ENCODE measurements at regions not wholly inside any gene's neighbourhood (a gene's known extent, or its start where the extent isn't known, plus 50 kb on each side); places are given as distances from the start of the nearest gene placed in this dataset.
"Not testable (repeated sequence)": the region's sequence is repeated elsewhere in the genome, so short reads cannot be mapped to it uniquely, and the experiment has no call there.

DNA sequence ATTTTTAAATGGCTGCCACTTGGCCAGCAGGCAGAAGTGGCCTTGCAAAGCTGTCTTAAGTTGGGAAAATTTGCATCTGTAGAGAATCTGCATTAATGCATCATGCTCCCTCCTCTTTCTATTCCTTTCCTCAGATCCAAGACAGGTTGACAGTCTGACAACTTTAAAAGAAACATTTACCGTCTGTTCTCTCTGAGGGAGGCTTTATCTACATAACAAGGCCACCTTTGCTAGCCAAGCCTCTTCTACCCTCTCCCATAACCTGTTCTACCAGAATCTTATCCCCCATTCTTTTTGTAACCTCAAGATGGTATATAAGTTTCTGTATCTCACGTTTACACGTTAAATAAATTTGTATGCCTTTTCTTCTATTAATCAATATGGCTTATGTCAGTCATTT is 271.9 kb downstream of the OSTF1 start:
- peak overlapping the region in 1 of 2 experiments; percentile 7; a peak in 1 of 5 replicates for H3K4me3 Mint-ChIP-seq
- Histone ChIP-seq H2BK15ac (ENCODE audit: low read depth, low read length) (no peak overlapping the region), H4K91ac (ENCODE audit: insufficient read length, low read depth, low read length) (no peak overlapping the region), H2BK20ac (ENCODE audit: low read depth, low read length, poor library complexity, severe bottlenecking) (no peak overlapping the region), H3K23ac (ENCODE audit: insufficient read length, low read depth, low read length) (no peak overlapping the region), H3K27ac (ENCODE audit: insufficient read length, low read depth, low read length) (no peak overlapping the region), H3K9me3 (ENCODE audit: control insufficient read depth, low read depth, low read length) (peaks cover 13% of the 10 kb centered on the region), H3K27me3 (ENCODE audit: insufficient read depth, low read length) (no peaks in the 10 kb centered on the region), H3K23me2 (ENCODE audit: insufficient read length, low read depth, low read length, poor library complexity, severe bottlenecking) (no peaks in the 10 kb centered on the region), H2BK12ac (ENCODE audit: insufficient read length, low read depth, low read length) (no peak overlapping the region), H2BK120ac (ENCODE audit: low read depth, low read length, poor library complexity, severe bottlenecking) (no peak overlapping the region), H3K79me2 (ENCODE audit: insufficient read depth, low read length) (no peaks in the 10 kb centered on the region), H3K4me1 (ENCODE audit: insufficient read depth, low read length) (peaks cover 6% of the 10 kb centered on the region), H4K8ac (replicated peaks; ENCODE audit: insufficient read length, low read depth, low read length) (no peak overlapping the region), H3K4me2 (ENCODE audit: insufficient read depth, insufficient read length, low read length) (no peak overlapping the region), H3K79me1 (ENCODE audit: insufficient read depth, low read depth, low read length, poor library complexity, severe bottlenecking) (no peaks in the 10 kb centered on the region), H3K18ac (ENCODE audit: insufficient read length, low read depth, low read length) (no peak overlapping the region), H3T11ph (ENCODE audit: low read length) (no peak overlapping the region), H2BK5ac (ENCODE audit: insufficient read length, low read length) (no peak overlapping the region), H4K5ac (ENCODE audit: insufficient read length, low read depth, low read length) (no peak overlapping the region), H2AK5ac (ENCODE audit: insufficient read length, low read length) (no peak overlapping the region), H4K20me1 (ENCODE audit: control insufficient read depth, insufficient read depth, insufficient read length) (no peaks in the 10 kb centered on the region), H3K4ac (ENCODE audit: low read depth, low read length) (no peak overlapping the region), H3K9ac (ENCODE audit: extremely low read depth, insufficient read length, low read length) (no peak overlapping the region), H3K14ac (ENCODE audit: insufficient read depth, low read length) (no peak overlapping the region), H3K56ac (ENCODE audit: insufficient read length, low read depth, low read length) (no peak overlapping the region), H2AFZ (ENCODE audit: low read length) (no peak overlapping the region)
- peaks cover 34 to 38% (median 35%) of the 10 kb centered on the region in 3 experiments for H3K36me3 Mint-ChIP-seq (ENCODE audit: insufficient read depth in 1 of 3, low read depth in 3 of 3)
- DNase-seq = no peak
- peak overlapping the region in 1 of 3 experiments; percentile 29; a peak in 1 of 7 replicates for H3K27ac Mint-ChIP-seq
- peaks cover 27 to 32% of the 10 kb centered on the region in 2 experiments for H3K4me1 Mint-ChIP-seq
- no peak for TF ChIP-seq CTCF (conservative IDR thresholded peaks at IDR 0.05)
- peaks cover 38 to 43% of the 10 kb centered on the region in 2 experiments for H3K9me3 Mint-ChIP-seq
- no CpG with 5 or more reads among the region's 3 CpGs for WGBS (ENCODE audit: extremely low coverage, insufficient read length, low lambda C conversion rate)
- H3K27me3 Mint-ChIP-seq (ENCODE audit: low read depth) = no peaks in the 10 kb centered on the region; the same call in 1 of the 2 replicates

GRCh38 chr9:75362446-75362845 is 274.1 kb downstream of the OSTF1 start:
- H2BK120ac ChIP-seq (ENCODE audit: low read depth, low read length, poor library complexity, severe bottlenecking); H4K5ac ChIP-seq (ENCODE audit: insufficient read length, low read depth, low read length); H3K18ac ChIP-seq (ENCODE audit: insufficient read length, low read depth, low read length); H4K8ac ChIP-seq (replicated peaks; ENCODE audit: insufficient read length, low read depth, low read length); H3K27me3 Mint-ChIP-seq (ENCODE audit: low read depth); H3K79me1 ChIP-seq (ENCODE audit: insufficient read depth, low read depth, low read length, poor library complexity, severe bottlenecking); H3K27ac ChIP-seq (ENCODE audit: insufficient read length, low read depth, low read length); H2BK5ac ChIP-seq (ENCODE audit: insufficient read length, low read length); H3K23me2 ChIP-seq (ENCODE audit: insufficient read length, low read depth, low read length, poor library complexity, severe bottlenecking); H3K4me1 ChIP-seq (ENCODE audit: insufficient read depth, low read length); H3K27me3 ChIP-seq (ENCODE audit: insufficient read depth, low read length); H3K14ac ChIP-seq (ENCODE audit: insufficient read depth, low read length); H3K4me2 ChIP-seq (ENCODE audit: insufficient read depth, insufficient read length, low read length); H3K27ac Mint-ChIP-seq; DNase-seq; H3K4me3 Mint-ChIP-seq; H3K9ac ChIP-seq (ENCODE audit: extremely low read depth, insufficient read length, low read length); H2AFZ ChIP-seq (ENCODE audit: low read length); H2BK15ac ChIP-seq (ENCODE audit: low read depth, low read length); H3K23ac ChIP-seq (ENCODE audit: insufficient read length, low read depth, low read length); H2BK20ac ChIP-seq (ENCODE audit: low read depth, low read length, poor library complexity, severe bottlenecking); H2AK5ac ChIP-seq (ENCODE audit: insufficient read length, low read length); H4K91ac ChIP-seq (ENCODE audit: insufficient read length, low read depth, low read length); H4K20me1 ChIP-seq (ENCODE audit: control insufficient read depth, insufficient read depth, insufficient read length); H3K4ac ChIP-seq (ENCODE audit: low read depth, low read length); H3K56ac ChIP-seq (ENCODE audit: insufficient read length, low read depth, low read length); H3T11ph ChIP-seq (ENCODE audit: low read length); H2BK12ac ChIP-seq (ENCODE audit: insufficient read length, low read depth, low read length); H3K79me2 ChIP-seq (ENCODE audit: insufficient read depth, low read length): not testable (repeated sequence)
- peaks cover 28 to 34% (median 30%) of the 10 kb centered on the region in 3 experiments for H3K36me3 Mint-ChIP-seq (ENCODE audit: insufficient read depth in 1 of 3, low read depth in 3 of 3)
- WGBS (ENCODE audit: extremely low coverage, insufficient read length, low lambda C conversion rate) = no CpG with 5 or more reads among the region's 5 CpGs
- peaks cover 33 to 37% of the 10 kb centered on the region in 2 experiments for H3K9me3 Mint-ChIP-seq
- peaks cover 25 to 28% of the 10 kb centered on the region in 2 experiments for H3K4me1 Mint-ChIP-seq
- peaks cover 13% of the 10 kb centered on the region for H3K9me3 ChIP-seq (ENCODE audit: control insufficient read depth, low read depth, low read length)

Data from H9 (cell line).